ENCODE measurements at regions not wholly inside any gene's neighbourhood (a gene's known extent, or its start where the extent isn't known, plus 50 kb on each side); places are given as distances from the start of the nearest gene placed in this dataset.

DNA sequence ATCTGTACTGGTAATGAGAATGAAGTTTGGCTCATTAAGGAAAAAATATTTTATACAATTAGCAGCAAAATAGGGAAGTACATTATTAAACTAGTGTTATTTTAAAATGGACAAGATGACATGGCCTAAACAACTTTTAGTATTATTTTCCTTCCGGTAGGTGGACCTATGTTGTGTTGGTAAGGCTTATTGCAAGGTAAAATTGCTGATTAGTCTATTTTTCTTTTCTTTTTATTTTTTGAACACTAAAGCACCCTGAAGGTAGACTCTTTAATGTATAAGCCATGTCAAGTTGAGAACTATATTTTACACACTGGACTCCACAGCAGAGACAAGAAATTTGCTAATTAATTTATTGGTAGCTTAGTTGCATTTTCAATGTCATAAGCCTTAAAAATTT lies 239.5 kb upstream of the POT1 start:
- TF ChIP-seq, protein P1, sequence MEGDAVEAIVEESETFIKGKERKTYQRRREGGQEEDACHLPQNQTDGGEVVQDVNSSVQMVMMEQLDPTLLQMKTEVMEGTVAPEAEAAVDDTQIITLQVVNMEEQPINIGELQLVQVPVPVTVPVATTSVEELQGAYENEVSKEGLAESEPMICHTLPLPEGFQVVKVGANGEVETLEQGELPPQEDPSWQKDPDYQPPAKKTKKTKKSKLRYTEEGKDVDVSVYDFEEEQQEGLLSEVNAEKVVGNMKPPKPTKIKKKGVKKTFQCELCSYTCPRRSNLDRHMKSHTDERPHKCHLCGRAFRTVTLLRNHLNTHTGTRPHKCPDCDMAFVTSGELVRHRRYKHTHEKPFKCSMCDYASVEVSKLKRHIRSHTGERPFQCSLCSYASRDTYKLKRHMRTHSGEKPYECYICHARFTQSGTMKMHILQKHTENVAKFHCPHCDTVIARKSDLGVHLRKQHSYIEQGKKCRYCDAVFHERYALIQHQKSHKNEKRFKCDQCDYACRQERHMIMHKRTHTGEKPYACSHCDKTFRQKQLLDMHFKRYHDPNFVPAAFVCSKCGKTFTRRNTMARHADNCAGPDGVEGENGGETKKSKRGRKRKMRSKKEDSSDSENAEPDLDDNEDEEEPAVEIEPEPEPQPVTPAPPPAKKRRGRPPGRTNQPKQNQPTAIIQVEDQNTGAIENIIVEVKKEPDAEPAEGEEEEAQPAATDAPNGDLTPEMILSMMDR (IDR thresholded peaks at IDR 0.05), result no peak
- TF ChIP-seq POLR2A (IDR thresholded peaks at IDR 0.05), result no peak
